HepG2 (cell line): ENCODE measurements at regions not wholly inside any gene's neighbourhood (a gene's known extent, or its start where the extent isn't known, plus 50 kb on each side); places are given as distances from the start of the nearest gene placed in this dataset.

Experiments used
- ATF1 ChIP-seq: IDR thresholded peaks from 2 replicates; pipeline ENCODE4 v1.6.1; 2016; ENCODE audit warnings: mild to moderate bottlenecking, control low read depth
- EP300 ChIP-seq, 3 experiments: sonication (generic) in 1 of 3; formaldehyde crosslinking in 1 of 3; IDR thresholded peaks; 2 replicates each; pipeline versions ENCODE4 v1.5.1 to v1.6.1; 2011 to 2020; ENCODE audit warnings: low read depth in 2 of 3, low read length in 2 of 3, borderline replicate concordance in 1 of 3, improper control_type of control experiment in 1 of 3, mild to moderate bottlenecking in 1 of 3, missing genetic modification reagents in 1 of 3, moderate library complexity in 1 of 3
- ZNF367 ChIP-seq: sonication (generic); formaldehyde crosslinking; IDR thresholded peaks from 2 replicates; pipeline ENCODE4 v1.4.0; 2020; ENCODE audit warnings: missing genetic modification reagents, borderline replicate concordance

DNA sequence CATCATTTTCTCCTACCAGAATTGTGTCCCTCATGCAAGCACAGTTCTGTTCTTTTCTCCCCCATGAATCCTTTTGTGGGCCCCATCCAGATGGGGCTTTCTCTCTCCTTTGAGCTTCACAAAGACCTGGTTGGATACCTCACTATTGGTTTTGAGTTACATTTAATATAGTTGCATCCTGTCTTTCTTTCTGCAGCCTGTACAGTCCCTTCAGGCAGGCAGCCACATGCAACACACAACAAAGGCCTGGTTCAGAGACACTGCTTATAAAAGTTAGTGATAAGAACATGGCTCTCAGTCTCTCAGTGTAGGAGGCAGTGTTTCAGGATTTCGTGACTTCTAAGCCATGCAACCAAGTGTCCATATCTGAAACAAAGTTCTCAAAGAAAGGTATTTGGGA lies 70.6 kb upstream of the PAGE3 start:
- no peak for TF ChIP-seq EP300 (IDR thresholded peaks at IDR 0.05; ENCODE audit: low read depth in 2 of 2, low read length in 2 of 2)
- TF ChIP-seq EP300 (CRISPR knock-in tag; IDR thresholded peaks at IDR 0.05; ENCODE audit: borderline replicate concordance): no peak
- no peak for TF ChIP-seq ZNF367 (CRISPR knock-in tag)
- no peak for TF ChIP-seq ATF1
